H1 (cell line): ENCODE measurements at regions not wholly inside any gene's neighbourhood (a gene's known extent, or its start where the extent isn't known, plus 50 kb on each side); places are given as distances from the start of the nearest gene placed in this dataset.

ENCODE experiments used
- CTCF ChIA-PET: fragments of 300-600 bp; sonication (Branson Sonifier 250); formaldehyde crosslinking; loops from one replicate; lab custom pipeline; 2021; ENCODE audit not compliant: partially characterized antibody; lab: Charles Lee
- POLR2A ChIA-PET: fragments of 300-600 bp; sonication (Branson Sonifier 250); formaldehyde crosslinking; loops from one replicate; lab custom pipeline; 2021; ENCODE audit warnings: inconsistent platforms; ENCODE audit not compliant: partially characterized antibody; lab: Charles Lee
- DNase-seq, 2 experiments: peaks; one replicate each; pipeline versions ENCODE4 v3.0.0 to v3.0.0-alpha.2; 2010 to 2022; ENCODE audit warnings: low spot score in 2 of 2, low read depth in 1 of 2, mixed read lengths in 1 of 2
- FAIRE-seq: peaks from 2 replicates; lab custom pipeline; 2011; peaks lifted over from hg19 to GRCh38; lab: Jason Lieb, UNC
- H2AFZ ChIP-seq: 2 replicates; pipeline ENCODE4 v1.8.1; 2012; ENCODE audit warnings: low read length, inconsistent platforms
- H2AK5ac ChIP-seq: 2 replicates; pipeline ENCODE4 v1.6.1; 2013; ENCODE audit warnings: low read depth, low read length
- H2BK120ac ChIP-seq: replicated peaks from 2 replicates; pipeline ENCODE3; 2013; ENCODE audit warnings: low read depth, low read length, inconsistent platforms
- H2BK12ac ChIP-seq: 2 replicates; pipeline ENCODE4 v1.6.1; 2013; ENCODE audit warnings: low read depth, low read length
- H2BK15ac ChIP-seq: 2 replicates; pipeline ENCODE4 v1.6.1; 2013; ENCODE audit warnings: low read length
- H2BK20ac ChIP-seq: 2 replicates; pipeline ENCODE4 v1.6.1; 2013; ENCODE audit warnings: low read length
- H2BK5ac ChIP-seq: 2 replicates; pipeline ENCODE4 v1.6.1; 2013; ENCODE audit warnings: low read depth, low read length
- H3K14ac ChIP-seq: 2 replicates; pipeline ENCODE4 v1.6.1; 2013; ENCODE audit warnings: inconsistent platforms; ENCODE audit not compliant: insufficient read length
- H3K18ac ChIP-seq: 2 replicates; pipeline ENCODE4 v1.6.1; 2013; ENCODE audit warnings: low read length; ENCODE audit errors: extremely low read depth
- H3K23ac ChIP-seq: 2 replicates; pipeline ENCODE4 v1.6.1; 2013; ENCODE audit warnings: inconsistent platforms; ENCODE audit not compliant: insufficient read length
- H3K23me2 ChIP-seq: 2 replicates; pipeline ENCODE4 v1.6.1; 2013; ENCODE audit warnings: low read depth, low read length
- H3K27ac ChIP-seq: 2 replicates; pipeline ENCODE4 v1.6.1; 2011; ENCODE audit warnings: low read depth, low read length, inconsistent platforms
- H3K27me3 ChIP-seq, 4 experiments: replicated peaks in 1 of 4; 1 replicate in 1 of 4; 2 replicates in 3 of 4; pipeline versions ENCODE4 v1.6.1 to v1.8.1; 2011 to 2013; ENCODE audit warnings: low read length in 3 of 4, mild to moderate bottlenecking in 3 of 4, inconsistent platforms in 2 of 4, mixed read lengths in 2 of 4, moderate library complexity in 1 of 4; ENCODE audit not compliant: control insufficient read depth in 3 of 4, insufficient read depth in 3 of 4; ENCODE audit errors: extremely low read depth in 1 of 4
- H3K36me3 ChIP-seq, 4 experiments: 2 replicates each; pipeline versions ENCODE4 v1.6.1 to v1.8.1; 2011 to 2013; ENCODE audit warnings: mild to moderate bottlenecking in 4 of 4, low read length in 3 of 4, moderate library complexity in 2 of 4, control low read depth in 1 of 4, inconsistent platforms in 1 of 4; ENCODE audit not compliant: insufficient read depth in 4 of 4, control insufficient read depth in 2 of 4
- H3K4ac ChIP-seq: replicated peaks from 2 replicates; pipeline ENCODE3; 2013; ENCODE audit warnings: low read length, low read depth, mixed read lengths, inconsistent platforms; ENCODE audit not compliant: insufficient read length
- H3K4me1 ChIP-seq, 4 experiments: replicated peaks in 1 of 4; 1 replicate in 1 of 4; 2 replicates in 3 of 4; pipeline versions ENCODE4 v1.6.1 to v1.8.1; 2011 to 2013; ENCODE audit warnings: low read length in 3 of 4, inconsistent platforms in 2 of 4, mixed read lengths in 1 of 4; ENCODE audit not compliant: insufficient read depth in 4 of 4, control insufficient read depth in 3 of 4
- H3K4me2 ChIP-seq, 2 experiments: 2 replicates each; pipeline versions ENCODE4 v1.6.1 to v1.8.1; 2011 to 2013; ENCODE audit warnings: low read depth in 2 of 2, low read length in 2 of 2, control low read depth in 1 of 2, inconsistent platforms in 1 of 2, mild to moderate bottlenecking in 1 of 2; ENCODE audit not compliant: insufficient read depth in 1 of 2
- H3K4me3 ChIP-seq, 4 experiments: fragments of 200-600, 300-600 bp in 1 of 4; sonication (generic), shearing (Covaris generic), sonication (Bioruptor Twin) in 1 of 4; 2 replicates each; pipeline versions ENCODE4 v1.5.1 to v1.8.1; 2011 to 2016; ENCODE audit warnings: low read length in 4 of 4, low read depth in 3 of 4, control low read depth in 2 of 4, inconsistent platforms in 2 of 4, mild to moderate bottlenecking in 2 of 4, mixed read lengths in 1 of 4, moderate library complexity in 1 of 4; ENCODE audit not compliant: insufficient read depth in 2 of 4; ENCODE audit errors: extremely low read depth in 1 of 4
- H3K56ac ChIP-seq: replicated peaks from 2 replicates; pipeline ENCODE3; 2013; ENCODE audit warnings: low read depth, mild to moderate bottlenecking, mixed read lengths, low read length, inconsistent platforms; ENCODE audit not compliant: insufficient read length
- H3K79me1 ChIP-seq: 2 replicates; pipeline ENCODE4 v1.6.1; 2013; ENCODE audit warnings: low read depth, low read length, control low read depth
- H3K79me2 ChIP-seq, 2 experiments: 2 replicates each; pipeline versions ENCODE4 v1.6.1 to v1.8.1; 2012 to 2013; ENCODE audit warnings: low read length in 2 of 2, mild to moderate bottlenecking in 2 of 2, inconsistent platforms in 1 of 2; ENCODE audit not compliant: insufficient read depth in 2 of 2, control insufficient read depth in 1 of 2
- H3K9ac ChIP-seq, 4 experiments: replicated peaks in 1 of 4; 1 replicate in 1 of 4; 2 replicates in 3 of 4; pipeline versions ENCODE4 v1.6.1 to v1.8.1; 2011 to 2013; ENCODE audit warnings: low read depth in 3 of 4, low read length in 3 of 4, control low read depth in 2 of 4, mild to moderate bottlenecking in 2 of 4, moderate library complexity in 2 of 4, inconsistent platforms in 1 of 4; ENCODE audit errors: extremely low read depth in 1 of 4
- H3K9me3 ChIP-seq, 2 experiments: 2 replicates each; pipeline versions ENCODE4 v1.6.1 to v1.8.1; 2012 to 2013; ENCODE audit warnings: mild to moderate bottlenecking in 2 of 2, moderate library complexity in 2 of 2, control low read depth in 1 of 2, inconsistent platforms in 1 of 2, low read depth in 1 of 2, low read length in 1 of 2, mixed read lengths in 1 of 2; ENCODE audit not compliant: insufficient read depth in 2 of 2
- H4K20me1 ChIP-seq, 2 experiments: replicated peaks in 1 of 2; 2 replicates each; pipeline versions ENCODE3 to v1.8.1; 2011 to 2013; ENCODE audit warnings: inconsistent platforms in 2 of 2, low read length in 2 of 2, mild to moderate bottlenecking in 1 of 2; ENCODE audit not compliant: insufficient read depth in 2 of 2, control insufficient read depth in 1 of 2
- H4K5ac ChIP-seq: 2 replicates; pipeline ENCODE4 v1.6.1; 2013; ENCODE audit warnings: low read length, low read depth, mixed read lengths, inconsistent platforms; ENCODE audit not compliant: insufficient read length
- H4K8ac ChIP-seq: 2 replicates; pipeline ENCODE4 v1.8.0; 2013; ENCODE audit warnings: mild to moderate bottlenecking, moderate library complexity, low read length, inconsistent platforms; ENCODE audit not compliant: insufficient read depth; ENCODE audit errors: extremely low read depth
- H4K91ac ChIP-seq: replicated peaks from 2 replicates; pipeline ENCODE3; 2013; ENCODE audit warnings: low read length, mixed read lengths, inconsistent platforms; ENCODE audit not compliant: insufficient read length
- EP300 ChIP-seq, 2 experiments: IDR thresholded peaks; 1 replicate in 1 of 2; 2 replicates in 1 of 2; pipeline ENCODE4 v1.6.1; 2011 to 2012; ENCODE audit warnings: low read depth in 2 of 2, low read length in 2 of 2, mild to moderate bottlenecking in 2 of 2, borderline replicate concordance in 1 of 2, inconsistent platforms in 1 of 2, moderate library complexity in 1 of 2
- HDAC2 ChIP-seq, 2 experiments: fragments of 300-600 bp in 1 of 2; sonication (generic) in 1 of 2; IDR thresholded peaks; 2 replicates each; pipeline ENCODE4 v1.6.1; 2011 to 2012; ENCODE audit warnings: low read depth in 2 of 2, low read length in 2 of 2, mild to moderate bottlenecking in 2 of 2, moderate library complexity in 2 of 2, borderline replicate concordance in 1 of 2, inconsistent platforms in 1 of 2
- JUND ChIP-seq: IDR thresholded peaks from 2 replicates; pipeline ENCODE4 v1.6.1; 2011; ENCODE audit warnings: mild to moderate bottlenecking, improper control_type of control experiment, low read length
- KDM1A ChIP-seq: fragments of 200-600, 300-600 bp; sonication (generic); IDR thresholded peaks from 2 replicates; pipeline ENCODE4 v1.7.1; 2016; ENCODE audit warnings: mild to moderate bottlenecking, low read length, borderline replicate concordance
- KDM4A ChIP-seq: IDR thresholded peaks from one replicate; pipeline ENCODE4 v1.7.1; 2012; ENCODE audit warnings: low read depth, mild to moderate bottlenecking, moderate library complexity, low read length, inconsistent platforms; ENCODE audit not compliant: severe bottlenecking
- NANOG ChIP-seq: IDR thresholded peaks from 2 replicates; pipeline ENCODE4 v1.6.1; 2011; ENCODE audit warnings: low read length, low read depth, mild to moderate bottlenecking, inconsistent platforms; ENCODE audit not compliant: insufficient read depth, poor library complexity, severe bottlenecking
- NRF1 ChIP-seq: IDR thresholded peaks from 2 replicates; pipeline ENCODE4 v1.6.1; 2011; ENCODE audit warnings: mild to moderate bottlenecking, low read depth, low read length, improper control_type of control experiment
- RNF2 ChIP-seq: fragments of 200-900, 300-1000 bp; sonication (generic); IDR thresholded peaks from 2 replicates; pipeline ENCODE4 v1.7.1; 2016; ENCODE audit warnings: borderline replicate concordance, low read depth, mild to moderate bottlenecking, antibody characterized with exemption, low read length; ENCODE audit not compliant: poor library complexity, severe bottlenecking; ENCODE audit errors: missing control alignments
- SUZ12 ChIP-seq: fragments of 200-600 bp; sonication (generic); IDR thresholded peaks from 2 replicates; pipeline ENCODE4 v1.6.1; 2012; ENCODE audit warnings: mild to moderate bottlenecking, inconsistent platforms, low read length, moderate library complexity, mixed read lengths
- TAF1 ChIP-seq: IDR thresholded peaks from 2 replicates; pipeline ENCODE4 v1.6.1; 2011; ENCODE audit warnings: mild to moderate bottlenecking, low read depth, low read length
- ZNF274 ChIP-seq: IDR thresholded peaks from 2 replicates; pipeline ENCODE4 v1.7.0; 2012; ENCODE audit warnings: low read length, borderline replicate concordance; ENCODE audit errors: extremely low read depth
- WGBS, 2 experiments: shearing (Covaris generic) in 1 of 2; methylation state at CpG; one replicate each; pipeline versions ENCODE4 v1.1.6 to v1.1.7; 2013 to 2015; ENCODE audit warnings: low lambda C conversion rate in 2 of 2, mixed read lengths in 2 of 2, inconsistent platforms in 1 of 2, low coverage in 1 of 2, missing lambda C conversion rate in 1 of 2; ENCODE audit not compliant: insufficient replicate concordance in 2 of 2, insufficient coverage in 1 of 2, insufficient read length in 1 of 2; ENCODE audit errors: extremely low coverage in 1 of 2, missing lambda C conversion rate in 1 of 2; 5-methylcytosine and 5-hydroxymethylcytosine counted together
- TF ChIP-seq, protein P1 (sequence below): IDR thresholded peaks from 2 replicates; pipeline ENCODE4 v1.6.1; 2012; ENCODE audit warnings: low read length, inconsistent platforms

DNA sequence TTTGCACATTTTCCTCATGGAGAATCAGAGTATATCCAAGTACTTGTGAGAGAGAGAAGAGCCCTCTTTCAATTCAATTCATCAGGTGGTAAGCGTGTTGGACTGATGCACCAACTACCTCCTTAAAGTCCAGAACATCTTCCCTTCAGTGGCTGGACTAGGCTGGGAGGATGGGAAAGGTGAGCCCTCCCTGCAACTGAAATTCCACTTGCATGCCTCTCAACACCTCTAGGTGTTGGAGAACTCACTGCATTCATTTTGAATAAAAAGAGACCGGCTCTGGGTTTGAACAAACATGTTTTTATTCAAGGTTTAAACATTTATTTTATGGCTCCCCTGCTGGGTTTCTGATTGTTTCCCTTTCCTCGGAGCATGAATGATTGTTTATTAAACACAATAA, 573.5 kb downstream of the CCSER2 start:
- Histone ChIP-seq H2BK5ac (no peak overlapping the region), H2BK20ac (no peak overlapping the region), H3K4me1 (no peaks in the 10 kb centered on the region), H2AK5ac (no peak overlapping the region), H4K8ac (no peak overlapping the region), H4K5ac (no peak overlapping the region), H3K27me3 (no peaks in the 10 kb centered on the region), H3K23me2 (no peaks in the 10 kb centered on the region), H3K4me3 (no peak overlapping the region), H3K18ac (no peak overlapping the region), H3K14ac (no peak overlapping the region), H3K79me1 (no peaks in the 10 kb centered on the region), H3K4ac (no peak overlapping the region), H4K91ac (no peak overlapping the region), H3K9ac (no peak overlapping the region), H2BK15ac (no peak overlapping the region), H3K9me3 (no peaks in the 10 kb centered on the region), H2BK120ac (no peak overlapping the region), H3K27ac (no peak overlapping the region), H3K23ac (no peak overlapping the region), H3K4me2 (no peak overlapping the region), H2BK12ac (no peak overlapping the region), H3K36me3 (no peaks in the 10 kb centered on the region), H3K56ac (no peak overlapping the region), H4K20me1 (no peaks in the 10 kb centered on the region), H2AFZ (no peak overlapping the region), H3K79me2 (no peaks in the 10 kb centered on the region)
- 89% methylated on average over 3 of the region's 3 CpGs; no CpG with 5 or more reads in 1 of the 2 experiments for WGBS, 2 experiments
- FAIRE-seq = no peak
- ChIA-PET POLR2A (no interaction called here), CTCF (interaction anchor here (0.6 kb wide), 1 partner anchor 27 kb away, joined by 3 read pairs; no protein-coding TSS in a partner anchor)
- DNase-seq = no peak
- TF ChIP-seq ZNF274 (no peak), KDM1A (no peak), RNF2 (no peak), JUND (no peak), EP300 (IDR thresholded peaks at IDR 0.05; ENCODE audit: borderline replicate concordance in 1 of 2, low read depth in 2 of 2, low read length in 2 of 2) (no peak), KDM4A (no peak), NRF1 (no peak), HDAC2 (IDR thresholded peaks at IDR 0.05; ENCODE audit: borderline replicate concordance in 1 of 2, low read depth in 2 of 2, low read length in 2 of 2) (no peak), SUZ12 (no peak), NANOG (no peak), TAF1 (no peak)
- TF ChIP-seq, protein P1, sequence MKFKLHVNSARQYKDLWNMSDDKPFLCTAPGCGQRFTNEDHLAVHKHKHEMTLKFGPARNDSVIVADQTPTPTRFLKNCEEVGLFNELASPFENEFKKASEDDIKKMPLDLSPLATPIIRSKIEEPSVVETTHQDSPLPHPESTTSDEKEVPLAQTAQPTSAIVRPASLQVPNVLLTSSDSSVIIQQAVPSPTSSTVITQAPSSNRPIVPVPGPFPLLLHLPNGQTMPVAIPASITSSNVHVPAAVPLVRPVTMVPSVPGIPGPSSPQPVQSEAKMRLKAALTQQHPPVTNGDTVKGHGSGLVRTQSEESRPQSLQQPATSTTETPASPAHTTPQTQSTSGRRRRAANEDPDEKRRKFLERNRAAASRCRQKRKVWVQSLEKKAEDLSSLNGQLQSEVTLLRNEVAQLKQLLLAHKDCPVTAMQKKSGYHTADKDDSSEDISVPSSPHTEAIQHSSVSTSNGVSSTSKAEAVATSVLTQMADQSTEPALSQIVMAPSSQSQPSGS = no peak
